ENCODE measurements at regions not wholly inside any gene's neighbourhood (a gene's known extent, or its start where the extent isn't known, plus 50 kb on each side); places are given as distances from the start of the nearest gene placed in this dataset.

DNA sequence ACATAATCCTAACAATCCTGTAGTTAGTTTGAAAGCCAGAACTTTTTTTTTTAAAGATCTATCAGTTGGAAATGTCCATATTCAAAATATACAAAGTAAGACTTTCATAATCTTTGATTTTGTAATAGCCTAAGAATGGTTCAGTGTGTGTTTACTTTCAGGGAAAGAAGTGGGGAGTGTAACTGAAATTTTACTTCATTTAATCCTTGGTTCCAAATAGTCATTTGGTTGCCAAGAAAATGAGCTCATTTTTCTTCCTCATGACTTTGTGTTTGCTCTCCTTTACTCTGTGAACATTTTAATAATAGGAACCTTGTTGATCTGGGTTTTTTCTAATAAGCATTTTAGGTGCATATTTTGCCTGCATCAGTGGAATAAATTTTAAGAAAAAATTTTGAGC is 278.8 kb downstream of the SLITRK6 start:
- TF ChIP-seq ZFX (IDR thresholded peaks at IDR 0.05): no peak
- TF ChIP-seq, protein P1, sequence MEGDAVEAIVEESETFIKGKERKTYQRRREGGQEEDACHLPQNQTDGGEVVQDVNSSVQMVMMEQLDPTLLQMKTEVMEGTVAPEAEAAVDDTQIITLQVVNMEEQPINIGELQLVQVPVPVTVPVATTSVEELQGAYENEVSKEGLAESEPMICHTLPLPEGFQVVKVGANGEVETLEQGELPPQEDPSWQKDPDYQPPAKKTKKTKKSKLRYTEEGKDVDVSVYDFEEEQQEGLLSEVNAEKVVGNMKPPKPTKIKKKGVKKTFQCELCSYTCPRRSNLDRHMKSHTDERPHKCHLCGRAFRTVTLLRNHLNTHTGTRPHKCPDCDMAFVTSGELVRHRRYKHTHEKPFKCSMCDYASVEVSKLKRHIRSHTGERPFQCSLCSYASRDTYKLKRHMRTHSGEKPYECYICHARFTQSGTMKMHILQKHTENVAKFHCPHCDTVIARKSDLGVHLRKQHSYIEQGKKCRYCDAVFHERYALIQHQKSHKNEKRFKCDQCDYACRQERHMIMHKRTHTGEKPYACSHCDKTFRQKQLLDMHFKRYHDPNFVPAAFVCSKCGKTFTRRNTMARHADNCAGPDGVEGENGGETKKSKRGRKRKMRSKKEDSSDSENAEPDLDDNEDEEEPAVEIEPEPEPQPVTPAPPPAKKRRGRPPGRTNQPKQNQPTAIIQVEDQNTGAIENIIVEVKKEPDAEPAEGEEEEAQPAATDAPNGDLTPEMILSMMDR (conservative IDR thresholded peaks at IDR 0.05): no peak
- H3K27ac ChIP-seq: no peak overlapping the region

DNA sequence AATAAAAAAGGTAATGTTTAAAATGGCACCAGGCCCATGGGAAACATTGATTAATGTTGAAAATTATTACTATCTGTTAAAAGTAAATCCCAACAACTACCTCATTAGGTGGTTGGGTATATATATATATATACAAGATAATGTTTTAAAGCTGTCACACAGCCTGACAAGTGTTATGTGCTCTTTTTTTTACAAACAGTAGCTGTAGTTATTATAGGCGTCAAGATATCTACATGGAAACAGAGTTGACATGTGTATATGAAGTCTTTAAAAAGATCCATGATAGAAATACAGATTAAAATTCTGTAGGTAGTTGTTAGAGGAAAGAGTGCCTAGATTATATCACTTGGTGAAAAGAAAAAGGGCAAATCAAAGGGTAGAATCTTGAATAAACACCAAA is 279.9 kb downstream of the SLITRK6 start:
- no peak overlapping the region for H3K27ac ChIP-seq
- TF ChIP-seq, protein P1 (conservative IDR thresholded peaks at IDR 0.05): no peak
- TF ChIP-seq ZFX (IDR thresholded peaks at IDR 0.05): no peak

DNA sequence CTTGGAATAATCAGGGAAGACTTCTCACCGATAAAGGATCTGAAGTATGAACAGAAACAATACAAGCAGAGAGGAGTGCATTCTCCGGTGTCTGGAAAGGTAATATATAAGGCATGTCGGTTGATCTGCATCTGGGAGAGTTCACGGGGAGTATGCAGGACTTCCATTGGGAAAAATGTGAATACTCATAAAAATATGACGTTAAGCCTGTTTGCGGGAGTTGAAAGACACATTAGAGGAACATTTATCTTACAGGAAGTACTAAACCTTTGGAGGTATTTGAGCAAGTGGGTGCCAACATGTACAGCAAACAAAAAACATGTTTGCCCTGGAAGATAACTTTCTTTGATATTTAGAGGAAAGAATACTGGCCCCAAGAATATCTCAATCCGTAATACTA is 286.8 kb downstream of the SLITRK6 start:
- TF ChIP-seq, protein P1 (conservative IDR thresholded peaks at IDR 0.05): no peak
- TF ChIP-seq ZFX (IDR thresholded peaks at IDR 0.05): no peak
- no peak overlapping the region for H3K27ac ChIP-seq

DNA sequence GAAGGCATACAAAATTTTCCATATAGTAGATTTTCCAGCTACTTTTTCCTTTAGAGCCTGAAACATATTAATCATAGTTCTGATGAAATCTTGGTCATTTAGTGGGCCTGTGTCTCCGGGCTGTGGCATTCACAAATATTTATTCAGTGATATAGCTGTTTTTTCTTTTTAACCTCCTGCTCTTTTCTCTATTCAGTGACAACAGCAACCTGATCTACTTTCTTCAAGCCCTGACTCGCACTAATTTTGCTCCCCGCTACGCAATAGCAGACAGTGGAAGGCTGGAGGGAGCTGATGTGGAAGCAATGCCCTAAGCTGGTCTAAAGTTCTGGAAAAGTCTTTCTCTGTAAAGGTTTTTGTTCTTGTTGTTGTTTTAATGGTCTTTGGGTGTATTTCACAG is 289.7 kb downstream of the SLITRK6 start:
- TF ChIP-seq, protein P1 (conservative IDR thresholded peaks at IDR 0.05): no peak
- TF ChIP-seq ZFX (IDR thresholded peaks at IDR 0.05): no peak
- H3K27ac ChIP-seq: no peak overlapping the region

DNA sequence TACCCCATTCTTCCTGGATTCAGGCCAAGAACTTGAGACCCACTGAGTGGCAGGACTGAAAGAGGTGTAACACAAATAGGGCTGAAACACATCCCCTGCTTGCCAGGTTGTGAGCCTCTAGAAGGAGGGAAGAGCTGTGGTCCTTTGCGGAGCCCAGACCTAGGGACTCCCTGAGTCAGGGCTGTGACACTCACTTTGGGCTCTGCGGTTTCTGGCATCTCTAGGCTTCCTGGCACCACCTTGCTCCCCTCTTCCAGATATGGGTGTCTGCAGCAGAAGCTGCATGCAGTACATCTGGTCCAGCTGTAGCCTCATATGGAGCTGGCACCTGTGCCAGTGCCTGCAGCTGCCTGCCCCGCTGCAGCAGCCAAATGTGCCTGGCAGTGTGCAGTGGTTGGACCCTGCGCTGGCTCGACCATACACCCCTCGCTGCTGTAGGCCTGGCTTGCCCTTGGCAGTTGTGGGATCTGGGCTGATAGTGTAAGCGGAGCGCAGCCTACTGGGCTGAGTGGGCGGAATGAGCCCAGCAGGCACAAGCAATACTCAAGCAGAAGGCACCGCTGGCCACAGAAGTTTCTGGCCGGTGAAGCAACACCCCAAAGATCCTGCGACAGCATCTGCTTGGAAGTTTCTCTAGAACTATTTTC is 290.4 kb downstream of the SLITRK6 start:
- no peak overlapping the region for H3K27ac ChIP-seq
- no peak for TF ChIP-seq ZFX (IDR thresholded peaks at IDR 0.05)
- TF ChIP-seq, protein P1 (conservative IDR thresholded peaks at IDR 0.05): 0 out of 2 replicates have a peak, but pooled peaks have one; percentile 8

DNA sequence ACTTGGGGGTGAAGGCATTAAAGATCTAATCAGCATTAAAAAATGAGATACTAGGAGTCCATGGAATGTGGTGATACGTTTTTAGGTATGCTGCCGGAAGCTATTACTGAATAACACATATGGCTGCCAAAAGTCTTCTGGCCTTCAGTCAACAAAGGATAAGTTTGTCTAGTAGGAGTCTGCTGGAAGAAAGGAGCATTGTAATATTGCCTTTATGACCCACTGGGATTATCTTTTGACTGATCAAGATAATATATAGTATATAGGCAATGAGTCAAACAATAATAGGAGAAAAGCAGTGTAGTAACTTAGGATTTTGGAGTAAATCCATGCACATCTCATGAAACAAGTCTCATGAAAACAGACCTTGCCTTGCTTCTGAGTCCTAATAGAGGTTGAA is 295.4 kb downstream of the SLITRK6 start:
- TF ChIP-seq ZFX (IDR thresholded peaks at IDR 0.05): no peak
- TF ChIP-seq, protein P1 (conservative IDR thresholded peaks at IDR 0.05): no peak
- no peak overlapping the region for H3K27ac ChIP-seq

DNA sequence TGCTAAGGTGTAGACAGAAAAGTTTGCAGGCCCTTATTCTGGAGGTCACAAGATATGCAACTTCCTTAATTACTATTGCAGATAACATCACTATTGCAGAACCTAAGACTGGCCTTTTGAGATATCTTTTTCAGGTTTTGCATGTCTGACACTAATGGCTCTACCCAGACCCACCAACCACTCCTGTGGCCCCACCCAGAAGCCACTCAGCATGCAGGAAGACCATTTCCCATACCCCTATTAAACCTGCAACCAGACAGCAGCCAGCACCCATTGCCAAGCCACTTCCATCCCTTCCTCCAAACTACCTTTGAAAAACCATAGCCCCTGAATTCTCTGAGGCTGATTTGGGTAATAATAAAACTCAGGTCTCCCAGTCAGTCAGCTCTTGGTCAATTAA is 297.6 kb downstream of the SLITRK6 start:
- no peak for TF ChIP-seq ZFX (IDR thresholded peaks at IDR 0.05)
- TF ChIP-seq, protein P1 (conservative IDR thresholded peaks at IDR 0.05): no peak
- H3K27ac ChIP-seq: no peak overlapping the region
